HG02588 (cell line): ENCODE measurements at regions not wholly inside any gene's neighbourhood (a gene's known extent, or its start where the extent isn't known, plus 50 kb on each side); places are given as distances from the start of the nearest gene placed in this dataset.
"Not testable (repeated sequence)": the region's sequence is repeated elsewhere in the genome, so short reads cannot be mapped to it uniquely, and the experiment has no call there.

ENCODE experiments used
- ATAC-seq: cut with Tn5 transposase; IDR thresholded peaks from one replicate; pipeline ENCODE4 v1.9.1; 2021; ENCODE audit warnings: mild to moderate bottlenecking, moderate library complexity; ENCODE audit not compliant: unreplicated experiment

DNA sequence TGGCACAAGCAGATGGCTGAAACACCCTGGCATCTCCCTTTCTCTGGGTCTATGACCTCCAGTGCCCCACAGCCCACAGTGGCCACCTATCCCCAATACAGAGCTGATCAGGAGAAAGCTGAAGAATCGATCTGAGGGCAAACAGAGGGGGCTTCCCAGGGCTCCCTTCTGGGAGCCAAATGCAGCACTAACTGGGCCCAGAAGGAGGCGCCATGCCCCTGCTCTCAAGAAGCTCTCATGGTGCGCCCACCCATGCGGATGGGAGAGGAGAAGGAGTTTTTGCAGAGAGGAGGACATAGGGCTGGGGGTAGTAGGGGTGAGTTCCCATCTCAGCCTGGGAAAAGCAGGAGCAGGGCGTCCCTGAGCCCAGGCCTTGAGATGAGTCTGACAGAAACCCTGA, 787.3 kb upstream of the RAB6C start:
- no peak for ATAC-seq

DNA sequence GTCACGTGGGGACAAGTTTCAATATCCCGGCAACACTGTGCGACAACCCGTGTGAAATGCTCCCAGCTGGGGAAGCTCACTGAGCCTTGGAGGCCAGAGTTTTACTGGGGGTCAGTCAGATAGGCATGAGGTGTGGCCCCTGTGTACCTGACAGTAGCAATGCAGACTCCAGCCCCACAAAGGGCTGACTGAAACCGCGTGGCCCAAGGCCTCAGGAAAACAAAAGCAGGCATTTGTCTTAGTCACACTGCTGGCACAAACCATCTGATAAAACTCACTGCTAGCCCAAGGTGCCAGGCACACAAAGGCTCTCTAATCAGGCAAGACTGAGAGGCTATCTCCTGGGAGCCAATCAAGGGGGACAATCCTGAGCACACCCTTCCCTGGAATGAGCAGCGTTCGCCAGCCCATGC, 786.6 kb upstream of the RAB6C start:
- no peak for ATAC-seq

DNA sequence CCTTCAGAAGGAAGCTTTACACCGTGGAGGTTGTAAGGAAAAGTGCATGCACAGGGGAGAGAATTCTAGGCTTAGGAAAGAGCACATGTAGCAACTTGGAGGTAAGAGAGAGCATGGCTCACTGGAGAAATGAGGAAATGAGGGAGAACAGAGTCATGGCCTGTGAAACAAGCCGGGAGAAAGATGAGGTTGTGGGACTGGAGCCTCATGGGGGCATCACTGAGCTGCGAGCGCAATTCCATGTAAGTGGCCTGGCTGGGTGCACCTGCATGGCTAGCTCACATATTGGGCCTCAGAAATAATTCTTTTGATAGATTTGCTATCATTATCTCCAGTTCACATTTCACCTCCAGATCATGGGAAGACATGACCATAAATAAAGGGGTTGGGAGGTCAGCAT, 785.5 kb upstream of the RAB6C start:
- ATAC-seq, result no peak

DNA sequence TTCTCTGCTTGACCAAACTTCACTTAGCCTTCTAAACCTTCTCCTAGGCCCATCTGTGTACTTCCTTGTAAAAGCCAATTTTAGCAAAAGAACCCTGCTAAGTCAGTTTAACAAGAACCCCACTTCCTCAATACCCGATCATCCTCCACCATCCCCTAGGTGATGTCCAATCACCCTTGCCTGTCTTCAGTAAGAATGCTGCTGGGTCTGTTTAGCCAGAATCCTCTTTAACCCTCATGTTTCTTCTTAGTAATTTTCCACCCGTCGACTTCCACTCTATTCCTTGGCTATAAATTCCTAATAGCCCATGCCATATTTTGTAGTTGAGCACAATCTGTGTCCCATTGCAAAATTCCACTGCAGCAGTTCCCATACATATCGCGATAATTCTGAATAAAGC, 780.0 kb upstream of the RAB6C start:
- ATAC-seq, result no peak

DNA sequence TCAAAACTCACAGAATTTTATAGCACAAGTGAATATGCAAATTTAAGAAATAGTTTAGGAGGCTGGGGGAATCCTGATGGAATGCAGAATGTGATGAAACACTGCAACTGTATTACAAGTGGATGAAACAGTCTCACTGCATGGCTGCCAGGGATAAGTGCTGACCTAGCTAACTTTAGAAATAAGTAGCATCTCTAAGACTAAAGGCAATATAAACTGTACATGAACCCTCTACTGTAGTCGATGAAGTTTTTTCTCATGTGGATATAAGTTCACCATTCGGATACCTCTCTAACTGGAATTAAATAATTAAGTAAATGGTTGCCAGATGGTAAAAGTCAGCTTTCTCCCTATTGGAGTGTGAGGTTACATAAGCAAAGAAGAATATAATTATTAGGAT, 777.8 kb upstream of the RAB6C start:
- no peak for ATAC-seq

DNA sequence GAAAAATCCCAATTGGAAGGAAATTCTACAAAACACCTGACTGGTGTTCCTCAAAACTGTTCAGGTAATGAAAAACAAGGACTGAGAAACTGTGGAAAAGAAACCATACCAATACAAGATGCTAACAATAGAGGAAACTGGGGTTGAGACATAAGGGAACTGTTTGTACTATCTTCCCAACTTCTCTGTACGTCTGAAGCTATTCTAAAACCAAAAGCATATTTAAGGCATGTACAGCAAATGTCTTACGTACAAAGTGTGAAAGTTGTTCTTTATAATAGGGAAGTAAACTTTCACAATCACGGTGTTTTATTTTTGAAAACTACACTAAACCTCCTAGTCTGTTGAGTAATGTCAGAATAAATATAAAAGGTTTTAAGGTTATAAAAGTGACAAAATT, 776.1 kb upstream of the RAB6C start:
- ATAC-seq, result no peak

DNA sequence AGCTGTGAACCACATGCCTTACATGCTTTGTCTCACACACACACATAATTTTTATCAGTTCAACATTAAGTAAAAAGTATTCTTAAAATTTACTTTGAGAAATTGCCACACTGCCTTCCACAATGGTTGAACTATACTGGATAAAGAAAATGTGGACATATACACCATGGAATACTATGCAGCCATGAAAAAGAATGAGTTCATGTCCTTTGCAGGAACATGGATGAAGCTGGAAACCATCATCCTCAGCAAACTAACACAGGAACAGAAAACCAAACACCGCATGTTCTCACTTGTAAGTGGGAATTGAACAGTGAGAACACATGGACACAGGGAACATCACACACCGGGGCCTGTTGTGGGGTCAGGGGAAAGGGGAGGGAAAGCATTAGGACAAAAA, 774.9 kb upstream of the RAB6C start:
- not testable (repeated sequence) for ATAC-seq

DNA sequence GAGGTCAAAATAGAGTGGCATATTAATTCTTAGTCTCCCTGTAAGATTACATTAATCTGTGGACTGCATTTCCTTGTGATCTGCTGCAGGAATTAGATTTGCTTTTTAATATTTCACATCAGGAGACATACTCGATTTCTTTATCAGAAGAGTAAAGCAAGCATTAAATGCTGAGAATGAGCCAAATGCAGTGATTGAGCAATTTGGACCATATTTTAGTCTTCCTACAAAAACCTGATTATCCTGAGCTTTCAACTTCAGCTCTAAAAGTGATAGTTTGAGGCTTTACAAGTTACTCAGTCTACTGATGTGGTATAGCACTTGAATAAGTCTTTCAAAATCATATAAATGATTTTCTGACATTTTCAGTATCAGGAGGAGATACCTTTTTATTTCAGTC, 774.3 kb upstream of the RAB6C start:
- ATAC-seq, result no peak

DNA sequence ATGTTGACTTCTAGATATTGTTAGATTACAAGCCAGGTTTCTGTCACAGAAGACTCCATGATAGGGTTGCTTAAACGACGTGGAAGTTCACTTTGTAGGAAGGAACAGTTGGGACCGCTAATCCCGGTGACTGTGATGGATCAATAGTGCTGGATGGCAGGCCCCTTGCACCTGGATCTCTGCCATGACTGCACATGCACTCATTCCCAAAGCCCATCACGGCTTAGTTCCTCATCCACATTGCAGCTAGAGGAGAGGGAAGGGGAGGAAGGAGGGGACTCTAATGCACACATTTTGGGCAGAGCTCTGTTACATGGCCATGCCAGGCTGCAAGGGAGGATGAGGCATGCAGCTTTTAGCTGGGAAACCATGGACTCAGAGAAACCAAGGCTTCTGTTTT, 773.7 kb upstream of the RAB6C start:
- ATAC-seq, result no peak

DNA sequence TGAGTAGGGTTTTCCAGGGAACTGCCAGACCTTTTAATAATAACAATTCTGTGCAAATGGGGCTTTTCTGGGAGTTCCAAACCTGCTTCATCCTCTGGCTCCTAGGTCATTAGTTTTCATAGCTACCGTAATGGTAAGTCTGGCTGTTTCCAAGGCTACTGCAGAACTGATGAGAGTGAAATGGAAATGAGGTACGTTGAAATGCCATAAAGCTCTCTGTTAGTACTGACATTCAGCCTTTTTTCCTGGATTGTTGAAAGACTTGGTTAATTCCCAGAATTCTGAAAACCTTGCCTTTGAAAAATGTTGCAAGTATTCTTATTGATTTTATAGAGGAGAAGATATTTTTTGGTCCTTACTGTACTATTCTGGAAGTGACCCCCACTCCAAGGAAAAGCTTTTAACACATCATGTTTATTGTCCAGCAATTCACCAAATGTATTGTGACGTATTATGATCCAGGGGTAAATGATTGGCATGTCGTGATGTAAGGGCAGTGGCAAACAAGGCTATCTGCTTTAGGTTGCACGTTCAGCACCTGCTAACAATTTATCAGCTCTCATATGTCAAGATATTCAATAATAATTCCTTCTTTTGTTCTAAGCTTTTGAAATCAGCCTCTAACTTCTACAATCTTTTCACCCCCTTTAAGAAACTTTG, 767.0 kb upstream of the RAB6C start:
- no peak for ATAC-seq

DNA sequence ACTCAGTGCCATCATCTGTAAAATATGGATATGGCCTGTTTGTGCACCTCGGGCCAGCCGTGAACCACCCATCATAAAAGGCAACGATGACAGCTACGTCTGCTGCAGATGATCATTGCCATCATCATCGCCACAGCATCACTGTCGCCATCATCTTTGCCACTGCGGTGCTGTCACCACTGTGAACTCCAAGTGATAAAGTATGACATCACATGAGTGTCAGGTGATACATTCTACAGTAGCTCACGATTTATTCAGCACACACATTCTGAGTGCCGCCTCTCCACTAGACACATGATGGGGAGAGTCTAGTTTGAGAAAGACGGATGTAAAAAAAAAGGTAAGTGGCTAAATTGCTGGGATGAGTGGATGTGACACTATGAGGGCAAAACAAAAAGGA, 755.4 kb upstream of the RAB6C start:
- ATAC-seq, result no peak

DNA sequence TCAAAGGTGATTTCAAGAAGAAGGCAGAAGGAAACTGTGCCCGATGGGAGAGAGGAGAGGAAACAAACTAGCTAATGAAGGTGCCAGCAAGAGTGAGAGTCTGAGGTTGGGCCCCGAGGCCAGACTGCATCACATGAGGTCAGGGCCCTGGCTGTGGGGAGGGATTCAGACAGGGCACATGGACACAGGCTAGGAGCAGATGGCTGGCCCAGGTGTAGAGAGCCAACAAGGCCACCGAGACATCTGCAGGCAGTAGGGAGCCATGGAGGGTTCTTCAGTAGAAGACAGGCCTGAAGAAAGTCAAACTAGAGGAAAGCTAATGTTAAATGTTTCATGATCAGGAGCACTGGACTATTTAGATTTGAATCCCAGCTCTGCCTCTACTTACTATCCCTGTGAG, 755.0 kb upstream of the RAB6C start:
- no peak for ATAC-seq

DNA sequence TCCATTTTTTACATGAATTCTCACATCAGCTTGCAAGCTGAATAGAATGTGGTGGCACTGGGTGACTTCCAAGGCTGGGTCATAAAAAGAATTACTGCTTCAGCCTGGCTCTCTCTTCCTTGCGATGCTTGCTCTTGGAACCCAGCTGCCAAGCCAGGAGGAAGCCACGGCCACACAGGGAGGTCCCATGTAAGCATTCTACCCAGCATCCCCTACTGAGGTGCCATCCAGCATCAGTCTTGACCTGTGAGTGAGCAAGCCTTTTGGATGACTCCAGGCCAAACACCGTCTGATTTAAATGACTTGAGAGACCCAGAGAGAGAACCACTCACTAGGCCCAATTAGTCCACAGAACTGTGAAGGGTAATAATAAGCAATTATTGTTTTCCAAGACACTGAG, 750.3 kb upstream of the RAB6C start:
- no peak for ATAC-seq

DNA sequence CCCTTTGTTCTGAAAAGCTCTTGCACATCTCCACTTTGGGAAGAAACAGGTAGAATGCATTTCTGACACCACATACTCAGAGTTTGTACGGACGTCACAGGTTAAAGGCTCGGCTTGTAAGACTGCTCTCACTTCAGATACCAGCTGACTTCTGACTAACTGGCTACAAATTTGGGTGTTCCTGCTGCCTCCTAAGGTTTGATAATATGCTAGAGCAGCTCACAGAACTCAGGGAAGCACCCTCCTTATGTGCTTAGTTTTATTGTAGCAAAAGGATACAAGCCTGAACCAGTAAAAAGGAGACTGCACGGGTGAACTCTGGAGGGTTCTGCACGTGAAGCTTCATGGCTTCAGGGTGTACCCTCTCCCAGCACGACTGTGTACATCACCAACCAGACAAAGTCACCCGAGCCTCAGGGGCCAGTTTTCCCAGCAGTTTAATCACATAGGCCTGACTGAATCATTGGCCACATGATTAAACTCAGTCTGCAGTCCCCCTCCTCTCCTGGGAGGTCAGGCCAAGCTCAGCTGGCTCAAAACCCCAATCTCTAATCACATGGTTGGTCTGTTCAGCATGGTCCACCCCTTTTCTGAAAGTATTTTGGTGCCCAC, 749.5 kb upstream of the RAB6C start:
- no peak for ATAC-seq

DNA sequence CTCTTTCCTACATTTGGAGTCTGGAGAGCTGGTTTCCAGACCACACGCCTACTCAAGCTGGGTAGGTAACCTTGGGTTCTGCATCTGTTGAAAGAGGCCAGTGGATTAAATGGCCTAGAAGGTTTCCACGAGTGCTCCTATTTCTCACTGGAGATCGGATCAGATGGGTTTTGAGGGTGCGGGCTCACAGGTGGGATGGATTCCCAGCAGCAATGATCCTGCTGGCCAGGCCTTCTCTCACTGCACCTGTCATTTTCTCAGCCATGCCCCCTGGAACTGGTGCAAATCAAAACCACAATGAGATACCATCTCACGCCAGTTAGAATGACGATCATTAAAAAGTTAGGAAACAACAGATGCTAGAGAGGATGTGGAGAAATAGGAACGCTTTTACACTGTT, 747.5 kb upstream of the RAB6C start:
- no peak for ATAC-seq

DNA sequence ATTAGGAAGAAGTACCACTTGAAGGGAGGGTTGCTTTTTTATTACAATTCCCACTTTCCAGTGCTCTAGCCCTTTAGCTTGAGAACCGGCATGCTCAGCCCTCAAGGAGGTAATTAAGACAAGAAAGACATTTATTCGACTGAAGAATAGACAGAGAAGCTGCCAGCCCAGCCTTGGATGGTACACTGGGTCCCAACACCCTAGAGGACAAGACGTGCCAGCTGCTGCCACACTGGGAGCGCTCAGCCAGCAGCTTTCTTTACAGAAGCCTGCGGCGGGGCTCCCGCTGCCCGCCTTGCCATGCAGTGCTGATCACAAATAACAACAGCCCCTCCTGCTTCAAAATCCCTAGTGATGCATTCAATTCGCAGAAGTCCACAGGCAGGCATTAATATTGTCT, 746.3 kb upstream of the RAB6C start:
- no peak for ATAC-seq

DNA sequence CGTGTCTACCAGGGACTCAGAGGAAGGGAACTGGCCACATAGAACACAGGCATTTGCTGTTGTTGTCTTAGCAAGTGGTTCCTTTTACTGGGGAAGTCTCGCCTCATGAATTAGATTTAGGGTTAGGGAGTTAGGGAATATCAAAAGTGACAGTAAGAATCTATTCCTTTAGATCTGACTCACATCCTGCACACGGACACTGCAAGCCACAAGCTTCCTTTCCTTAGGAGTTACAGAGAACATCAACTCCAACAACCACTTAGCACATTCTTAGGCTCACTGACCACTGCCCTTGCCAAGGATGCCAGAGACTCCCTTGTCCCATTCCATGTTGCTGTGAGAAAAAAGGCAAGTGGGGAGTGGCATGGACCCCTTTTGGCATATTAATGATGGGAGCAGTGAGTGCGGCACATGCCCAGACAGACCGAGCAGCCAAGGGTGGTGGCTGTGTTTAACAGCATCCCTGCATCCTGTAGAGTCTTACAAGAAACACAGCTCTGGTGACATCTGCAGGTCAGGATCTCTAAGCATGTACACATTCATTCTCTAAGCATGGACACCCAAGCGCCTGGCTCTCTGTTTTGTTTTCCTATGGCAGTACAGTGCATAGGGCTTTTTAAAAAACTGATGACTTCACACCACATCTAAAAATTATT, 745.6 kb upstream of the RAB6C start:
- no peak for ATAC-seq

DNA sequence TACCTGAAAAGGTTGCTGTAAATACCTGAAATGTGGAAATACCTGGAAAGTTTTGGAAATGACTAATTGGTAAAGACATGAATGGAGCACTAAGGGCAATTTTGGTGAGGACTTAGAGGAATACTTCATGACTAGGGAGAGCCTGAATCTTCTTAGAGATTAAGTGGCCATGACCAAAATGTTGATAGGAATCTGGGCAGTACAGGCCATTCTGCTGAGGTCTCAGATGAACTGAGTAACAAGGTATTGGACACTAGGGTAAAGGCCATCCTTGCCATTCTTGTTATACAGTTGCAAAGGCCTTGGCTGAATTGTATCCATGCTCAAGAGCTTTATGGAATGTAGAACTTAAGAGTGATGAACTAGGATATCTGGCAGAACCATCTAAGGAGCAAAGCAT, 742.9 kb upstream of the RAB6C start:
- ATAC-seq, result no peak

DNA sequence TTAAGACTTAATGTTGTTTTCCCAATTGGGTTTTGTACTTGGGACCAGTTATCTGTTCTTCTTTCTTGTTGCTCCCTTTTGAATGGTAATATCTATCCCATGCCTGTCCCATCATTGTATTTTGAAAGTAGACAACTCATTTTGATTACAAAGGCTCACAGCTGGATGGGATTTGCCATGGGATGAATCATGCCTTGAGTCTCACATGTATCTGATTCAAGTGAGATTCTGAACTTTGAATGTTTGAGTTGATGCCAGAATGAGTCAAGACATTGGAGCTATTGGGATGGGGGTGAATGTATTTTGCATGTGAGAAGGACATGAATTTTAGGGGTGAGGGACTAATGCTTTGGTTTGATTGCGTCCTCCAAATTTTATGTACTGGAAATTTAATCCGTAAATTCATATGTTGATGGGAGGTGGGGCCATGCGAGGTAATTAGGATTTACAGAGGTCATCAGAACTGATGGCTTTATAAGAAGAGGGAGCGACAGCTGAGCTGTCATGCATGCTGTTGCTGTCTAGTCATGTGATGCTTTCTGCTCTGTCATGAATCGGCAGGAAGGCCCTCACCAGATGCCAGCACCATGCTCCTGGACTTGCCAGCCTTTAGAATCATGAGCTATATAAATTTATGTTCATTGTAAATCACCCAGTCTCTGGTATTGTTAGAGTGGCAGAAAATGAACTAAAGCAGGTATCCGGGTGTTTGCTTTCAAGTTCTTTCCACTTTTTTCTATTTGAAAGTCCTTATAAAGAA, 741.3 kb upstream of the RAB6C start:
- ATAC-seq, result no peak

DNA sequence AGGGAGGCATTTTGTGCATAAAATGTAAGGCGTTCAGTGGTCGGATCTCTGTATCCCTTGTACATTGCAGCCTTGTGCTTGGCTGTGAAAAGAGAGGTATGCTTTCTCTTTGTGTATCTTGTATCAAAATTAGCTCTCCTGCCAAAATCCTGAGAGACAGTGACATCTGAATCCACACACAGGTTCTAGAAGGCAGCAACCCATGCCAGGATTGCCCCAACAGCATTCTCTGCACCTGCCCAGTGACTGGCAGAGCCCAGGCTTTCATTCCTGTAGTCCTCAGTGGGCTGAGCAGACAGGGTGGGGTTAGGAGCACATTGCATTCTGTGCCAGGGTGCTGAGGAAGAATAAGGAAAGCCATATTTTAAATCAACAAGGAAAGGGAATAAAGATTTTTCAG, 740.3 kb upstream of the RAB6C start:
- no peak for ATAC-seq

DNA sequence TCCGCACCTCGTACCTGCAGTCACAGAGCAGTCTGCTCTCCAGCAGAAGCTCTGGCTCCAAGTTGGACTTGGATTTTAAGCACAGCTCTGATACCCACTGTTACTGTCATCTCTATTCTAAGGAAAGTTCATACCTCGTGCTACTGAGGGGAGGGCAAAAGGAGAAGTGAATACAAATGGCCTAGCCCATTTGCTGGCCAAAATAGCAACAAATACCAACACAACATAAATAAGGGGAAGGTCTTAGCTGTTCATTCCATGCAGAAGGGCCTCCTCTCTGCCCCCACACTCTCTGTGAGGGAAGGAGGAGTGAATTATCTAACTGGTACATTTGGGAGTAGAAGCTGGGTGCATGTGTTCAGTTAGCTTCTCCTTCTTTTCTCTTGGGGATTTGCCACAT, 739.4 kb upstream of the RAB6C start:
- ATAC-seq, result no peak

DNA sequence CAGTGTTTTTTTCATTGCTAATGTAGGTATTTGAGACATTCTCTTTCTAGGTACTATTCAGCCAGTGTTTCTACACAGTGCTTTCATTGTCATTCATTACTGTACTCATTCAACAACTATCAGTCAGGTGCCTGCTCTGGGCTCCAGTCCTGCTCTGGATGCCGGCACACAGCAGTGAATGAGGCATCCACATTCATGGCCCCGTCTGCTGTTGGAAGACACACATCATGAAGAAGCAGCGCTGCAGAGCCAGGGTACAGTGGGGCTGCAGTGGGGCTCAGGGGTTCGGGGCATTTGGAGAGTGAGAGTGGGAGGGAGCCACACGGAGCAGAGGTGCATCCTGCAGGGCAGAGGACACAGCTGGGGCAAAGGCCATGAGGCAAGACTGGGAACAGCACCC, 737.2 kb upstream of the RAB6C start:
- no peak for ATAC-seq
